Naive thymus-derived CD8-positive, alpha-beta T cell (primary cell): ENCODE measurements at regions not wholly inside any gene's neighbourhood (a gene's known extent, or its start where the extent isn't known, plus 50 kb on each side); places are given as distances from the start of the nearest gene placed in this dataset.
"Not testable (repeated sequence)": the region's sequence is repeated elsewhere in the genome, so short reads cannot be mapped to it uniquely, and the experiment has no call there.

Experiments
- ATAC-seq, 2 donors: fragments of 150-1000 bp; cut with Tn5 transposase in 1 of 2; sonication (Bioruptor Pico), chemical (Tn5 transposase) in 1 of 2; 1 replicate in 1 of 2; 2 replicates in 1 of 2; pipeline ENCODE4 v1.10.0; 2021; ENCODE audit warnings: mild to moderate bottlenecking in 2 of 2, moderate library complexity in 2 of 2
- POLR2A ChIA-PET: fragments of 350-600 bp; sonication (Branson Sonifier 250); formaldehyde crosslinking; loops from one replicate; lab custom pipeline; 2021; ENCODE audit warnings: antibody characterized with exemption; lab: Charles Lee
- DNase-seq, 10 donors: peaks; one replicate each; pipeline versions ENCODE4 v3.0.0 to v3.0.0-alpha.2; 2020 to 2022
- H3K27ac Mint-ChIP-seq, 10 donors: one replicate each; pipeline ENCODE4 v1.8.0; 2020 to 2022; ENCODE audit warnings: mild to moderate bottlenecking in 10 of 10, mixed read lengths in 10 of 10, moderate library complexity in 4 of 10, inconsistent platforms in 1 of 10
- H3K27me3 Mint-ChIP-seq, 5 donors: one replicate each; pipeline ENCODE4 v1.8.0; 2021 to 2022; ENCODE audit warnings: mixed read lengths in 5 of 5
- H3K36me3 Mint-ChIP-seq, 3 donors: one replicate each; pipeline ENCODE4 v1.8.0; 2020 to 2022; ENCODE audit warnings: mixed read lengths in 3 of 3, mild to moderate bottlenecking in 2 of 3, inconsistent platforms in 1 of 3
- H3K4me1 Mint-ChIP-seq, 4 donors: one replicate each; pipeline ENCODE4 v1.8.0; 2021 to 2022; ENCODE audit warnings: mixed read lengths in 4 of 4
- H3K4me3 Mint-ChIP-seq, 10 donors: one replicate each; pipeline ENCODE4 v1.8.0; 2020 to 2022; ENCODE audit warnings: mild to moderate bottlenecking in 10 of 10, mixed read lengths in 10 of 10, moderate library complexity in 6 of 10, inconsistent platforms in 1 of 10
- H3K9me3 Mint-ChIP-seq, 9 donors: one replicate each; pipeline ENCODE4 v1.8.0; 2020 to 2022; ENCODE audit warnings: mixed read lengths in 9 of 9, mild to moderate bottlenecking in 3 of 9, inconsistent platforms in 1 of 9, moderate library complexity in 1 of 9

DNA sequence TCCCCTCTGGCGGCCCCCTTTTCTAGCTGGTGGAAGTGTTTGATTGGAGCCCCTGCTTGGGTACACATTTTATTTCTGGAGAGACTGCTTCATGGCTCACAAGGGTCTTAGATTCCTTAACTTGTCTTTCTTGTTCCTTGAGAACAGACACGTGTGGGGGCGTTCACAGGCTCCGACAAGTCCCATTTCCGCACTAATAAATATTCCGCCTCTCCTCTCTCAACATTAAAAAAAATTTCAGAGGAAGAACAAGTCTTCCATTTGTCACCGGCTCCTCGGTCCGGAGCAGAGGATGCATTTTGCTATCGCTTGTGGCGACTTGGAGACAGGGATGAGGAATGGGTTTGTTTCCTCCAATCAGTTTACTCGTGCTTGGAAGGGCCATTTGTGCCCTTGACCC lies 134.0 kb upstream of the PODXL start:
- H3K4me1 Mint-ChIP-seq = peaks cover 1 to 18% (median 7%) of the 10 kb centered on the region in 4 donors
- ATAC-seq (no peak), DNase-seq (no peak)
- peaks cover 23 to 67% (median 48%) of the 10 kb centered on the region in 5 donors for H3K27me3 Mint-ChIP-seq
- no peak overlapping the region for H3K4me3 Mint-ChIP-seq
- H3K27ac Mint-ChIP-seq = no peak overlapping the region
- POLR2A ChIA-PET = no interaction called here
- no peaks in the 10 kb centered on the region for H3K9me3 Mint-ChIP-seq
- H3K36me3 Mint-ChIP-seq = no peaks in the 10 kb centered on the region

GRCh38 chr7:131689662-131690234 lies 133.3 kb upstream of the PODXL start:
- Mint-ChIP-seq H3K9me3 (no peaks in the 10 kb centered on the region), H3K4me3 (no peak overlapping the region), H3K27ac (no peak overlapping the region), H3K27me3 (peaks cover 25 to 67% (median 53%) of the 10 kb centered on the region in 5 donors), H3K4me1 (peaks cover 1 to 18% (median 7%) of the 10 kb centered on the region in 4 donors), H3K36me3 (no peaks in the 10 kb centered on the region)
- DNase-seq = no peak
- ATAC-seq = no peak
- POLR2A ChIA-PET = no interaction called here

DNA sequence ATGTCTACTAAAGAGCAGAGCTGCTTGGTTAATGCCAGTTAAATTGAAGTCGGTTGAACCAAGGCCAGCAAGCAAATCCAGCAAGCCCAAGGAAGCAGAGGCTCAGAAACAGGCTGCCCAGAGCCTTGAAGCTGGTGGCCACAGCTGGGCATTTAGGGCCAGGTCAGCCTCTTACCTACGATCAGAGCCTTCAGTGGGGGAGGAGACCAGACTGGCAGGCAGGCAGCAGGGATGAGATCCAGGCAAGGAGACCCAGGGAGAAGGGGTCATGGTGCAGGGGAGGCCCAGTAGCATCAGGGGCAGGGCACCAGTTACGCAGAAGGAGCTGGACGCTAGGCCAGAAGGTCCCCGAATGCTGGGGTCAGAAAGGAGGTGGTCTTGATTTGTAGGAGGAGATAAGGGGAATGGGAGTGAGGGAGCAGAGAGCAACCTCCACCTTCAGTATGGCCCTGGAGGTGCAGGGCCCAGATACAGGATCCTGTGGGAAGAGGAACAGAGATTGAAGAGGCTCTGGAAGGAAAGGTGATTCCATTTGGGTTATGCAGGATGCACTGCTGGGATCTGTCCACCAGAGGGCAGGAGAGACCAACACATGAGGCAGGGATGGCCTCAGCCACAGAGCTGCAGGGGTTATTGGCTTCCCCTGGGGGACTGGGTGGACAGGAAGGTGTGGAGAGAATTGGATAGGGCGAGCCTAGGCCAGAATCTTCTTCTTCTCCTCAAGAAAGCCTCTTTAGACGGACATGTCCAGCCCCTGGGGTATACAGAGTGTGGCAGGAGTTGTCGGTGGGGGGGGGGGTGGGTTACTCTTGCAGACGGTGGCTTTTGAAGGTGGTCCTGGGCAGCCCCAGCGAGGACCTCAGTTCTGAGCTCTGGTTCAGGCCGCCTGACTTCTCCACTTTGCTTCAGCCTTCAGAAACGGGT lies 132.6 kb upstream of the PODXL start:
- ATAC-seq = peak; percentile 46 to 70
- Mint-ChIP-seq H3K36me3 (no peaks in the 10 kb centered on the region), H3K4me1 (peaks cover 1 to 18% (median 7%) of the 10 kb centered on the region in 4 donors), H3K9me3 (no peaks in the 10 kb centered on the region), H3K27me3 (peaks cover 26 to 68% (median 52%) of the 10 kb centered on the region in 5 donors), H3K27ac (peak overlapping the region in 3 of 10 donors; percentile 8 to 34 (median 21)), H3K4me3 (peak overlapping the region in 1 of 10 donors; percentile 38)
- peak; percentile 19 to 74 (median 42) for DNase-seq
- POLR2A ChIA-PET = no interaction called here

- ATAC-seq (no peak), DNase-seq (no peak)
- peaks cover 0 to under 1% (median 0%) of the 10 kb centered on the region in 9 donors for H3K9me3 Mint-ChIP-seq
- no peak overlapping the region for H3K27ac Mint-ChIP-seq
- POLR2A ChIA-PET = no interaction called here
- H3K4me3 Mint-ChIP-seq = no peak overlapping the region
- H3K36me3 Mint-ChIP-seq = no peaks in the 10 kb centered on the region
- H3K27me3 Mint-ChIP-seq = peaks cover 22 to 67% (median 45%) of the 10 kb centered on the region in 5 donors
- H3K4me1 Mint-ChIP-seq = peaks cover 1 to 17% (median 7%) of the 10 kb centered on the region in 4 donors
Measured at GRCh38 chr7:131687296-131687695, 130.9 kb upstream of the PODXL start.

DNA sequence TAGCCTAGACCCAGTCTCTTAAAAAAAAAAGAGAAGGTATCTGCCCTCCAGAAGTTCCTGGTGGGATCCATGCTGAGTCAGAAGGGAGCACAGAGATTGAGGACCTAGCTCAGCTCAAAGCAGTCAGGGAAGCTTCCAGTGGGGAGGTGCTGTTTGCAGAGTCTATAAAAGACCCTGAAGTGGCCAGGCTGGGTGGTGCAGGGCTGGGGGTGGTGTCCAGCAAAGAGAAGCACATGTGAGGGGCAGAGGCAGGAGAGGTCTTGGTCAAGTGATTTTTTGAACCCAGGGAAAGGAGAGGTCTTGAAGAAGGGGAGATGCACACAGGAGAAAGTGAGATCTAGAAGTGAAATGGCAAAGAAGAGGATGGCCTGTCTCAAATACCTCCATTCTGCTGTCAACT lies 130.4 kb upstream of the PODXL start:
- DNase-seq = no peak
- ATAC-seq = no peak
- peaks cover 0 to 2% (median 0%) of the 10 kb centered on the region in 9 donors for H3K9me3 Mint-ChIP-seq
- POLR2A ChIA-PET = no interaction called here
- no peaks in the 10 kb centered on the region for H3K36me3 Mint-ChIP-seq
- peaks cover 22 to 67% (median 45%) of the 10 kb centered on the region in 5 donors for H3K27me3 Mint-ChIP-seq
- peaks cover 0 to 13% (median 4%) of the 10 kb centered on the region in 4 donors for H3K4me1 Mint-ChIP-seq
- no peak overlapping the region for H3K4me3 Mint-ChIP-seq
- no peak overlapping the region for H3K27ac Mint-ChIP-seq

- ATAC-seq (no peak), DNase-seq (no peak)
- no peak overlapping the region for H3K27ac Mint-ChIP-seq
- H3K4me1 Mint-ChIP-seq = peaks cover 0 to under 1% (median 0%) of the 10 kb centered on the region in 4 donors
- H3K27me3 Mint-ChIP-seq = peaks cover 18 to 47% (median 24%) of the 10 kb centered on the region in 5 donors
- H3K9me3 Mint-ChIP-seq = peaks cover 0 to 10% (median 3%) of the 10 kb centered on the region in 9 donors
- H3K4me3 Mint-ChIP-seq = no peak overlapping the region
- POLR2A ChIA-PET = interaction anchor here (0.9 kb wide), 1 partner anchor 398 kb away, joined by 4 read pairs; no protein-coding TSS in a partner anchor
- peaks cover 0 to 6% (median 0%) of the 10 kb centered on the region in 3 donors for H3K36me3 Mint-ChIP-seq
Measured at GRCh38 chr7:131683536-131684125, 127.2 kb upstream of the PODXL start.

- POLR2A ChIA-PET = no interaction called here
- no peaks in the 10 kb centered on the region for H3K4me1 Mint-ChIP-seq
- DNase-seq (no peak), ATAC-seq (no peak)
- H3K27me3 Mint-ChIP-seq = peaks cover 23 to 56% (median 31%) of the 10 kb centered on the region in 5 donors
- peaks cover 0 to 6% (median 0%) of the 10 kb centered on the region in 3 donors for H3K36me3 Mint-ChIP-seq
- peaks cover 0 to 10% (median 3%) of the 10 kb centered on the region in 9 donors for H3K9me3 Mint-ChIP-seq
- no peak overlapping the region for H3K4me3 Mint-ChIP-seq
- H3K27ac Mint-ChIP-seq = no peak overlapping the region
Measured at GRCh38 chr7:131681961-131682360, 125.5 kb upstream of the PODXL start.

DNA sequence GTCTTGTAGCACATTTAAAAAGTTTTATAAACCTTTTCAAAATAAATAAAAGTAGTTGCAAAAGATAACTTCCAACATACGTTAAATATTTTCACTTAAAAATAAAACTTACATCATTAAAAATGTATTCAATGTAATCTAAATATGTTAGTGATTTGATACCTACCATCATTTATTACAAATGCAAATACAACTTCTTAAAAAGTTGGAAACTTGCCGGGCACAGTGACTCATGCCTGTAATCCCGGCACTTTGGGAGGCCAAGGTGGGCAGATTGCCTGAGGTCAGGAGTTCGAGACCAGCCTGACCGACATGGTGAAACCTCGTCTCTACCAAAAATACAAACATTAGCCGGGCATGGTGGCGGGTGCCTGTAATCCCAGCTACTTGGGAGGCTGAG lies 122.6 kb upstream of the PODXL start:
- H3K4me3 Mint-ChIP-seq, H3K27ac Mint-ChIP-seq, H3K9me3 Mint-ChIP-seq, H3K4me1 Mint-ChIP-seq, ATAC-seq, H3K36me3 Mint-ChIP-seq, DNase-seq, POLR2A ChIA-PET: not testable (repeated sequence)
- H3K27me3 Mint-ChIP-seq = peaks cover 20 to 53% (median 30%) of the 10 kb centered on the region in 5 donors

DNA sequence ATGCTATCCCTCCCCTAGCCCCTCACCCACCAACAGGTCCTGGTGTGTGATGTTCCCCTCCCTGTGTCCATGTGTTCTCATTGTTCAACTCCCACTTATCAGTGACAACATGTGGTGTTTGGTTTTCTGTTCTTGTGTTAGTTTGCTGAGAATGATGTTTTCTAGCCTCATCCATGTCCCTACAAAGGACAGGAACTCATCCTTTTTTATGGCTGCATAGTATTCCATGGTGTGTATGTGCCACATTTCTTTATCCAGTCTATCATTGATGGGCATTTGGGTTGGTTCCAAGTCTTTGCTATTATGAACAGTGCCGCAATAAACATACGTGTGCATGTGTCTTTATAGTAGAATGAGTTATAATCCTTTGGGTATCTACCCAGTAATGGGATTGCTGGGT lies 120.4 kb upstream of the PODXL start:
- H3K27ac Mint-ChIP-seq, DNase-seq, H3K9me3 Mint-ChIP-seq, H3K4me3 Mint-ChIP-seq, H3K4me1 Mint-ChIP-seq, ATAC-seq, H3K36me3 Mint-ChIP-seq, POLR2A ChIA-PET: not testable (repeated sequence)
- H3K27me3 Mint-ChIP-seq = peaks cover 23 to 49% (median 31%) of the 10 kb centered on the region in 5 donors

DNA sequence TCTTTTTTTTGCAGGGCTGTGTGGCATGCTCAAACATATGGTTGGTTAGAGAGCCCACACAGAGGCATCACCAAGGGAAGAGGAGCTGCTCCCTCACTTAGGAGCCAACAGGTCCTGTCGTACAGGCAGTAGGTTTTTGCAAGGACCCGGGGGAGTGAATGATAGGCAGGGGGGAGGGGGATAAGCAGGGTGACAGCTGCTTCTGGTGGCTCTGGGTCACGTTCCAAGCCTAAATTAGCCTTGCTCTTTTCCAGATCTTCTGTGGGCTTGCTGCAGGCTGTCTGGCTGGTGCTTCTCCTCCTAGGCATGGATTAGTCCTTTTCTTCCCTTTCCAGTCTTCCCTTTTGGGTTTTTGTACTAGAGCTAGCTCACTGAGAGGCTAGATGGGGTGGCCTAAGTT lies 117.7 kb upstream of the PODXL start:
- no peaks in the 10 kb centered on the region for H3K9me3 Mint-ChIP-seq
- peaks cover 23 to 56% (median 28%) of the 10 kb centered on the region in 5 donors for H3K27me3 Mint-ChIP-seq
- POLR2A ChIA-PET = no interaction called here
- DNase-seq (no peak), ATAC-seq (no peak)
- no peaks in the 10 kb centered on the region for H3K4me1 Mint-ChIP-seq
- no peak overlapping the region for H3K4me3 Mint-ChIP-seq
- no peaks in the 10 kb centered on the region for H3K36me3 Mint-ChIP-seq
- H3K27ac Mint-ChIP-seq = no peak overlapping the region

DNA sequence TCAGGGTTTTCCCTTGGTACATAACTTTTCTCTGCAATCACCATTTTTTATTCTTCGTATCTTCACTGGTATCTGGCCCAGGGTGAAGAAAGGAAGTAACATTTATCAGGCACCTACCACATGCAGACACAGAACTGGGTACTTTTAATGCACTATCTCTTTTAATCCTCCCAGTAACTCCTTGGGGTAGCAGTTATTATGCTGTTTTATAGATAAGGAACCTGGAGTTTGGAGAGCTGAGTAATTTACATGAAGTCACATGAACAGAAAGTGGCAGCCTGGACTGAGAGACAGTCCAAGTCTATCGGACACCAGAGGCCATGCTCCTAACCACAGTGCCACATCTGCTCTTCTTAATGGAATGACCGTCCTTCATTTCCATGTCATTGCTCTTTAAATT lies 117.1 kb upstream of the PODXL start:
- Mint-ChIP-seq H3K9me3 (no peaks in the 10 kb centered on the region), H3K4me1 (no peaks in the 10 kb centered on the region), H3K36me3 (no peaks in the 10 kb centered on the region), H3K4me3 (no peak overlapping the region), H3K27me3 (peaks cover 20 to 53% (median 28%) of the 10 kb centered on the region in 5 donors), H3K27ac (no peak overlapping the region)
- DNase-seq (no peak), ATAC-seq (no peak)
- POLR2A ChIA-PET = no interaction called here

GRCh38 chr7:131670406-131670805 lies 114.0 kb upstream of the PODXL start:
- POLR2A ChIA-PET = no interaction called here
- ATAC-seq (no peak), DNase-seq (no peak)
- H3K36me3 Mint-ChIP-seq = no peaks in the 10 kb centered on the region
- H3K4me3 Mint-ChIP-seq = no peak overlapping the region
- no peaks in the 10 kb centered on the region for H3K4me1 Mint-ChIP-seq
- H3K9me3 Mint-ChIP-seq = peaks cover 0 to 6% (median 0%) of the 10 kb centered on the region in 9 donors
- H3K27me3 Mint-ChIP-seq = peaks cover 10 to 47% (median 29%) of the 10 kb centered on the region in 5 donors
- H3K27ac Mint-ChIP-seq = no peak overlapping the region

- peaks cover 10 to 32% (median 20%) of the 10 kb centered on the region in 5 donors for H3K27me3 Mint-ChIP-seq
- POLR2A ChIA-PET = no interaction called here
- ATAC-seq = no peak
- no peaks in the 10 kb centered on the region for H3K4me1 Mint-ChIP-seq
- H3K36me3 Mint-ChIP-seq = no peaks in the 10 kb centered on the region
- no peak for DNase-seq
- H3K9me3 Mint-ChIP-seq = peaks cover 0 to 6% (median 0%) of the 10 kb centered on the region in 9 donors
- no peak overlapping the region for H3K4me3 Mint-ChIP-seq
- H3K27ac Mint-ChIP-seq = no peak overlapping the region
Measured at GRCh38 chr7:131667699-131668098, 111.3 kb upstream of the PODXL start.
